Vagina (tissue), 2 donors: ENCODE measurements at regions not wholly inside any gene's neighbourhood (a gene's known extent, or its start where the extent isn't known, plus 50 kb on each side); places are given as distances from the start of the nearest gene placed in this dataset.

Experiments
- POLR2A ChIP-seq, 2 donors: fragments of 450-650 bp; IDR thresholded peaks; one replicate each; pipeline ENCODE4 v1.6.1; 2017; ENCODE audit warnings: antibody characterized with exemption in 2 of 2, mild to moderate bottlenecking in 2 of 2, moderate library complexity in 2 of 2
- TF ChIP-seq, protein P1 (sequence below), 3 experiments: fragments of 450-650 bp in 2 of 3; fragments of 200-600 bp in 1 of 3; sonication (generic) in 1 of 3; IDR thresholded peaks; one replicate each; pipeline ENCODE4 v1.5.1; 2017 to 2019; ENCODE audit warnings: antibody characterized with exemption in 3 of 3, mild to moderate bottlenecking in 2 of 3, moderate library complexity in 2 of 3

DNA sequence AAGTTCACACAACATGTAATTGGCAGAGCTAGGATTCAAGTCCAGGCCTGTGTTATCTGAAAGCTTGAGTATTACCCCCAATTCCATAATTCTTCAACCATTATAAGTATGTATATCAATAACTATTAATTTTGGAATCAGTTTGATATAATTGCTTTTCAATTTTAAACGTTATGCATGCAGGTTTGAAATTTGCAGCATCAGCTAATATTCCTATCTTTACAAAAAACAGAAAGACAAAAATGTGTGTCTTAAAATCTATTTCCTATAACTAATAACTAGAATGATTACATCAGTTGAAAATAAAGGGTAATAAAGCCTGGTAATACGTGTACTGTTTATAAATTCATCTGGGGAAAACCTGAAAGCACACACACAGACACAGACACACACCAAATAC lies 543.3 kb upstream of the PKDCC start:
- no peak for TF ChIP-seq POLR2A (IDR thresholded peaks at IDR 0.05)
- TF ChIP-seq, protein P1, sequence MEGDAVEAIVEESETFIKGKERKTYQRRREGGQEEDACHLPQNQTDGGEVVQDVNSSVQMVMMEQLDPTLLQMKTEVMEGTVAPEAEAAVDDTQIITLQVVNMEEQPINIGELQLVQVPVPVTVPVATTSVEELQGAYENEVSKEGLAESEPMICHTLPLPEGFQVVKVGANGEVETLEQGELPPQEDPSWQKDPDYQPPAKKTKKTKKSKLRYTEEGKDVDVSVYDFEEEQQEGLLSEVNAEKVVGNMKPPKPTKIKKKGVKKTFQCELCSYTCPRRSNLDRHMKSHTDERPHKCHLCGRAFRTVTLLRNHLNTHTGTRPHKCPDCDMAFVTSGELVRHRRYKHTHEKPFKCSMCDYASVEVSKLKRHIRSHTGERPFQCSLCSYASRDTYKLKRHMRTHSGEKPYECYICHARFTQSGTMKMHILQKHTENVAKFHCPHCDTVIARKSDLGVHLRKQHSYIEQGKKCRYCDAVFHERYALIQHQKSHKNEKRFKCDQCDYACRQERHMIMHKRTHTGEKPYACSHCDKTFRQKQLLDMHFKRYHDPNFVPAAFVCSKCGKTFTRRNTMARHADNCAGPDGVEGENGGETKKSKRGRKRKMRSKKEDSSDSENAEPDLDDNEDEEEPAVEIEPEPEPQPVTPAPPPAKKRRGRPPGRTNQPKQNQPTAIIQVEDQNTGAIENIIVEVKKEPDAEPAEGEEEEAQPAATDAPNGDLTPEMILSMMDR (IDR thresholded peaks at IDR 0.05), result no peak
